VCaP (cell line): ENCODE measurements at regions not wholly inside any gene's neighbourhood (a gene's known extent, or its start where the extent isn't known, plus 50 kb on each side); places are given as distances from the start of the nearest gene placed in this dataset.

Experiments
- H3K27ac ChIP-seq: fragments of 450-650 bp; 2 replicates; pipeline ENCODE4 v1.5.1; 2017
- TF ChIP-seq, protein P1 (sequence below): fragments of 450-650 bp; conservative IDR thresholded peaks from 2 replicates; pipeline ENCODE4 v1.5.1; 2017; ENCODE audit warnings: mild to moderate bottlenecking, moderate library complexity

- TF ChIP-seq, protein P1, sequence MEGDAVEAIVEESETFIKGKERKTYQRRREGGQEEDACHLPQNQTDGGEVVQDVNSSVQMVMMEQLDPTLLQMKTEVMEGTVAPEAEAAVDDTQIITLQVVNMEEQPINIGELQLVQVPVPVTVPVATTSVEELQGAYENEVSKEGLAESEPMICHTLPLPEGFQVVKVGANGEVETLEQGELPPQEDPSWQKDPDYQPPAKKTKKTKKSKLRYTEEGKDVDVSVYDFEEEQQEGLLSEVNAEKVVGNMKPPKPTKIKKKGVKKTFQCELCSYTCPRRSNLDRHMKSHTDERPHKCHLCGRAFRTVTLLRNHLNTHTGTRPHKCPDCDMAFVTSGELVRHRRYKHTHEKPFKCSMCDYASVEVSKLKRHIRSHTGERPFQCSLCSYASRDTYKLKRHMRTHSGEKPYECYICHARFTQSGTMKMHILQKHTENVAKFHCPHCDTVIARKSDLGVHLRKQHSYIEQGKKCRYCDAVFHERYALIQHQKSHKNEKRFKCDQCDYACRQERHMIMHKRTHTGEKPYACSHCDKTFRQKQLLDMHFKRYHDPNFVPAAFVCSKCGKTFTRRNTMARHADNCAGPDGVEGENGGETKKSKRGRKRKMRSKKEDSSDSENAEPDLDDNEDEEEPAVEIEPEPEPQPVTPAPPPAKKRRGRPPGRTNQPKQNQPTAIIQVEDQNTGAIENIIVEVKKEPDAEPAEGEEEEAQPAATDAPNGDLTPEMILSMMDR = no peak
- no peak overlapping the region for H3K27ac ChIP-seq
These were observed 85.4 kb upstream of the PHYHIPL start for GRCh38 chr10:59090817-59091622.

GRCh38 chr10:59093461-59093860, 83.0 kb upstream of the PHYHIPL start:
- TF ChIP-seq, protein P1 = no peak
- H3K27ac ChIP-seq = no peak overlapping the region

DNA sequence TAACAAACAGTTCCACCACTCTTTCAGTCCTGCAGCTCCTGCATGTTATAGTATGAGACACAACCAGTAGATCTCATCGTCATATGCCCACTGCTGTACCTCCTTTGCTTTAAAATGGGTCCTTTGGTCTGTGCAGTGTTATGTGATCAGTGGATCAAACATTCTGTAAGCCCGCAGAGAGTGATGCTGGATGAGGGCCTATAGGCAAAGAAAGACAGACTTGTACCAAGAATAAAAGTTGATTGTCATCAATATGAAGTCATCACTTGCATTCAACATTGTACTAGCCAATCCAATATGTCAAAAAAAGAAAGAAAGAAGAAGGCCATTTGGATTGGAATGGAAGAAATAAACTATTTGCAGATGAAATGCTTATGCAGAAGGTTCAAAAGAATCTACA, 79.8 kb upstream of the PHYHIPL start:
- TF ChIP-seq, protein P1 = no peak

GRCh38 chr10:59098387-59098786, 78.1 kb upstream of the PHYHIPL start:
- TF ChIP-seq, protein P1 = no peak

More for the DNA sequence above, 79.8 kb upstream of the PHYHIPL start:
- no peak overlapping the region for H3K27ac ChIP-seq

DNA sequence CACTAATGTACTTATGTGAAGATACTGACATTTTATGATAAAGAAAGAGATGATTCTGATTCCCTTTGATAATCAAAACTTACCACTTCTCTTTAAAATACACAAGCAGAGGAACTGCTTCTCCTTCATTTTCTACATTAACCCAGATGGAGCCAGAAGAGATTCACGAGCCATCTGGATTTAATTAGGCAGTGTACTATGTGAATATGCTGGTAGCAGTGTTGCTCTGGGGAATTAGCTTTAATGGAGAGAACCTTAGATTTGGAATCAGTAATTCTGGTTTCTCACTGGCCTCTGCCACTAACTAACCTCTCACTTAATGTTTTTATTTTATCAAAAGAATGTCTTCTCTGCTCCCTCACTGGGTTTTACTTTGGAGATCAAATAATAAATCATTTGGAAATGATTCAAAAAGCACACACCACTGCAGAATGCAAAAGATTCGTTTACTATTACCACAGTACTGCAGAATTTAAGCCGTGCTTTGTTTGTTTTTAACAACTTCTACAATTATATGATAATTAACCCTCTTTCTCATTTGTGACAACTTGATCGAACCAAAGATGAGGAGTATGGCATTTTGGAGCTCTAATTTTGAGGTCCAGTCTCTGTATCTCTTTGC, 77.5 kb upstream of the PHYHIPL start:
- H3K27ac ChIP-seq = no peak overlapping the region
- TF ChIP-seq, protein P1 = no peak

More at GRCh38 chr10:59098387-59098786, 78.1 kb upstream of the PHYHIPL start:
- no peak overlapping the region for H3K27ac ChIP-seq

GRCh38 chr10:59099481-59099880, 77.0 kb upstream of the PHYHIPL start:
- TF ChIP-seq, protein P1 = no peak
- no peak overlapping the region for H3K27ac ChIP-seq

DNA sequence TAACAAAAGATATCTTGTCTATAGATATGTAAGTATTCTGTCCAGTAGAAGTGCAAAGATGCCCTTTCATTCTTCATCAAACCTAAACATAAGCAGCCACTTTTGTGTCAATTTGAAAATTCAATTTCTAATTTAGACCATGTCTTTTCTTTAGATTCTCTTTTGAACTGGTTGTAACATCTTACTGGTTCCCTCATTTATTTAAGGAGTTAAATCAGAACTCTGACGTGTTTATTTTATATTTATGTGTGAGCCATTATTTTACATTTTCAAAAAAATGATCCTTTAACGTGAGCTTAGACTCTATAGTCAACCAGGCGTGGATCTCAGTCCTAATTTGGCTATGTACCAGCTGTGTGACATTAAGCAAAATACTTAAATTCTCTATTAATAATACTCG, 74.0 kb upstream of the PHYHIPL start:
- TF ChIP-seq, protein P1 = no peak

More for the DNA sequence above, 74.0 kb upstream of the PHYHIPL start:
- H3K27ac ChIP-seq = no peak overlapping the region
